ENCODE measurements at regions not wholly inside any gene's neighbourhood (a gene's known extent, or its start where the extent isn't known, plus 50 kb on each side); places are given as distances from the start of the nearest gene placed in this dataset.

DNA sequence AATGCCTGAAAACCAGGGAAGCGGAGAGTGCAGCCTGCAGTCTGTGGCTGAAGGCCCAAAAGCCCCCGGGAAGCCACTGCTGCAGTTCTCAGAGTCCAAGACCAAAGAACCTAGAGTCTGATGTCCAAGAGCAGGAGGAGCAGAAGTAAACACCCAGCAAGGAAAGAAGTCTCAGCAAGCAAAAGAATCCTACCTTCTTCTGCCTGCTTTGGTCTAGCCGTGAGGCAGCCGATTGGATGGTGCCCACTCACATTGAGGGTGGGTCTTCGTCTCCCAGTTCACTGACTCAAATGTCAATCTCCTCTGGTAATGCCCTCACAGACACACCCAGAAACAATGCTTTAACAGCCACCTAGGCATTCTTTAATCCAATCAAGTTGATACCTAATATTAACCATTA, 217.5 kb downstream of the PLA2G4A start:
- DNase-seq (ENCODE audit: low spot score in 2 of 2) = no peak
- intact Hi-C loops (cut with DNase I; ENCODE audit: low total_unique reads) = no loop called here
- H3K4me3 ChIP-seq (ENCODE audit: low read depth, poor library complexity, severe bottlenecking) = no peak overlapping the region
- no peak for TF ChIP-seq POLR2A (IDR thresholded peaks at IDR 0.05)
- TF ChIP-seq, protein P1, sequence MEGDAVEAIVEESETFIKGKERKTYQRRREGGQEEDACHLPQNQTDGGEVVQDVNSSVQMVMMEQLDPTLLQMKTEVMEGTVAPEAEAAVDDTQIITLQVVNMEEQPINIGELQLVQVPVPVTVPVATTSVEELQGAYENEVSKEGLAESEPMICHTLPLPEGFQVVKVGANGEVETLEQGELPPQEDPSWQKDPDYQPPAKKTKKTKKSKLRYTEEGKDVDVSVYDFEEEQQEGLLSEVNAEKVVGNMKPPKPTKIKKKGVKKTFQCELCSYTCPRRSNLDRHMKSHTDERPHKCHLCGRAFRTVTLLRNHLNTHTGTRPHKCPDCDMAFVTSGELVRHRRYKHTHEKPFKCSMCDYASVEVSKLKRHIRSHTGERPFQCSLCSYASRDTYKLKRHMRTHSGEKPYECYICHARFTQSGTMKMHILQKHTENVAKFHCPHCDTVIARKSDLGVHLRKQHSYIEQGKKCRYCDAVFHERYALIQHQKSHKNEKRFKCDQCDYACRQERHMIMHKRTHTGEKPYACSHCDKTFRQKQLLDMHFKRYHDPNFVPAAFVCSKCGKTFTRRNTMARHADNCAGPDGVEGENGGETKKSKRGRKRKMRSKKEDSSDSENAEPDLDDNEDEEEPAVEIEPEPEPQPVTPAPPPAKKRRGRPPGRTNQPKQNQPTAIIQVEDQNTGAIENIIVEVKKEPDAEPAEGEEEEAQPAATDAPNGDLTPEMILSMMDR (IDR thresholded peaks at IDR 0.05) = no peak
- 90 to 94% methylated on average over 5 of the region's 5 CpGs for WGBS, 2 donors

DNA sequence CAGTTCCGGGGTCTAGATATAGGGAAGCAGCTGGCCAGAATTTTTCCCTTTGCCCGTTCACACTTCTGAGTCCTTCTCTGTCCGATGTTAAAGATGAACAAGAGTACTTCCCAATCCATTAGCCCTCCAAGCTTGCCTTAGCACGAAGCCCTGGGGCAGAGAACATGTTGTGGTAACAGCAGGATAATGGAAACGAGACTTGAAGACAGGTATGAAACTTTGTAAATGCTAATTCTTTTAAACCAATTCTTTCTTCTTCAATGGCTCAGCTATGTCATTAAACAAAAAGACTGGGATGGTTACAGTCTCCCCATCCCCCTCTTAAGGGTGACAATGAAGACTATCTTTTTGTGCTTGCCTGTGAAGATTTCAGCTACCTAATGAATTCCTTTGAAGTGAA, 218.5 kb downstream of the PLA2G4A start:
- TF ChIP-seq POLR2A (IDR thresholded peaks at IDR 0.05) = no peak
- TF ChIP-seq, protein P1 (IDR thresholded peaks at IDR 0.05) = no peak
- no peak for DNase-seq (ENCODE audit: low spot score in 2 of 2)
- peak overlapping the region; percentile 5 for H3K4me3 ChIP-seq (ENCODE audit: low read depth, poor library complexity, severe bottlenecking)
- 64 to 73% methylated on average over 5 of the region's 5 CpGs for WGBS, 2 donors
- intact Hi-C loops (cut with DNase I; ENCODE audit: low total_unique reads) = no loop called here

DNA sequence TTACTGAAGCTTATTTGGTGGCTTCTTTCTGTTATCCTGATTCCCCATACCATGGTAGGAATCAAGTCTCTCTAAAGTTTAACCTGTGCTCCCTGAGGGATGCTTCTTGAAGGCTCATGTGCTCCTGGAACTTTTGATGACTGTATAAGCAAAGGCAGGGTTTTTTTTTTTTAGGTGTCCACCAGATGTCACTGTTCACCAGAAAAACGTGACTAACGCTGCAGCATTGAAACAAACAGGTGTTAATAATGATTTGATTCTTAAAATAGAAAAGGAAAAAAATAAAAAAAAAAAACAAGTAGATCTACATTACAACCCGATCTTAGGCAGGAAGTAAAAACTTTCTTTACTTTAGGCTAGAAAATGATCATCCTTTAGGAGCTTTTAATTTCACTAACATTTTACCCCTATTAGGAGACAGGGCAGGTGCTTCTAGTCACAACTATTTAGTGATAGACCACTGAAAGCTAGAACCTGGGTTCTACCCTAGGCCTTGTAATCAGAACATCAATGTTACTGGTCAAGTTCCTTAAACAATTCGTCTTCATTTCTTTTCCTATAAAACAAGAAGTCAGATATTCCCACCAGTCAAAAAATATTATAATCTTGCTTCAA, 223.0 kb downstream of the PLA2G4A start:
- no peak for DNase-seq (ENCODE audit: low spot score in 2 of 2)
- TF ChIP-seq, protein P1 (IDR thresholded peaks at IDR 0.05) = no peak
- TF ChIP-seq POLR2A (IDR thresholded peaks at IDR 0.05) = no peak
- 9 to 16% methylated on average over 4 of the region's 4 CpGs for WGBS, 2 donors
- intact Hi-C loops (cut with DNase I; ENCODE audit: low total_unique reads) = no loop called here
- no peak overlapping the region for H3K4me3 ChIP-seq (ENCODE audit: low read depth, poor library complexity, severe bottlenecking)

DNA sequence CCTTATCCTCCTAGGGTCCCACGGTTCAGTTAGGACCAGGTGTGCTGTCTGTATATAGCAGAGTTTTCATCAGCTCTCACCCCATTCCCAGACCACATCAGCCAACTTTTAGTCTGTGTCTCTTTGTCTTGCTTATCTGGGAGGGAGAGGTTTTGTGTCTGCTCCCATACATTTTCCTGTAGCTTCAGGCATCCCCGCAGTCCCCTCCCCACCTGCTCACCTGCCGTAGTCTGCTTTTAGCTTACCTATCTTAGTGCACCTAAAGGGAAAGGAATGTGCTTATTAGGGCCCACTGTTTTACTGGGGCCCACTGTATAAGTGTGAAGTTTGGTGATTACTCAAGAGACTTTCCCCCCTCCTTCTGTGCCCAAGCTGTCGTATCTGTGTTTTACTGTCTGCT, 225.1 kb downstream of the PLA2G4A start:
- intact Hi-C loops (cut with DNase I; ENCODE audit: low total_unique reads) = no loop called here
- H3K4me3 ChIP-seq (ENCODE audit: low read depth, poor library complexity, severe bottlenecking) = no peak overlapping the region
- TF ChIP-seq POLR2A (IDR thresholded peaks at IDR 0.05) = no peak
- TF ChIP-seq, protein P1 (IDR thresholded peaks at IDR 0.05) = no peak
- DNase-seq (ENCODE audit: low spot score in 2 of 2) = no peak
- WGBS, 2 donors = 66 to 68% methylated on average over 4 of the region's 4 CpGs

DNA sequence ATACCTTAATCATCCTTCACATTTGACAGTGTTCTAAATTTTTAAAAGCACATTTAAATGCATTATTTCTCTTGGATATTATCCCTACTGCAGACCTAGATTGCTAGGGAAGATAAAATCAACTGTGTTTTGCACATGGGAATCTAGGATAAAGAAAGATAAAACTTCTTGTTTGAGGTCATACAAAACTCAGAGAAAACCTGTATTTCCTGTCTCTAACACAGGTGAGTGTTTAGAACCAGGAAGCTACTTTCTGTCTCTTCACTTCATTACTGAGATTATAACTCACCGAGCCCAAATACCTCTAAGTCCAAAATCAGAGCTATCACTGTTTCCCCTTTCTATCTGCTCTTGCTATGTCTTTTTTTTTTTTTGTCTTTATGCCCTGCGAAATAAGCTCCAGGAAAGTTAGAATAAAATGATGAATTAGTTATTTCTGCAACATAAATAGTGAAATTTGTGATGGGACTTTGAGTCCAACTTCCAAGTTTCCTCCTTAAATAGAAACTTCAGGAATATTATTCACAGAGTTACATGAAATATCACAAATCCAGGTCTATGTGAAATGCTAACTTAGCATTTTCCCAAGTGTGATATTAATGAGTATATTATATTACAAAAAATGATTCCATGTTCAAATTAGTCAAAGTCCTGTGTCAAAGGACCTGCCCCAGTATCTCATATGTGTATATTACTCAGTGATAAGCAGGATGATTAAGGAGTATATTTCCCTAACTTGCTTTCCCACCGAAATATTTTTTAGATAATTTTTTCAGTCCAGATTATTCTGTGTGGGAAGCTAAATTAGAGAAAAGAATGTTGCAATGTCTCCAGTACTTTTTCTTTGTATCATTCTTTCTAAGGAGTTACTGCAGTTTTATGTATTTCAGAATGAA, 226.4 kb downstream of the PLA2G4A start:
- no peak for TF ChIP-seq POLR2A (IDR thresholded peaks at IDR 0.05)
- 52 to 56% methylated on average over 3 of the region's 3 CpGs for WGBS, 2 donors
- intact Hi-C loops (cut with DNase I; ENCODE audit: low total_unique reads) = no loop called here
- no peak overlapping the region for H3K4me3 ChIP-seq (ENCODE audit: low read depth, poor library complexity, severe bottlenecking)
- no peak for DNase-seq (ENCODE audit: low spot score in 2 of 2)

DNA sequence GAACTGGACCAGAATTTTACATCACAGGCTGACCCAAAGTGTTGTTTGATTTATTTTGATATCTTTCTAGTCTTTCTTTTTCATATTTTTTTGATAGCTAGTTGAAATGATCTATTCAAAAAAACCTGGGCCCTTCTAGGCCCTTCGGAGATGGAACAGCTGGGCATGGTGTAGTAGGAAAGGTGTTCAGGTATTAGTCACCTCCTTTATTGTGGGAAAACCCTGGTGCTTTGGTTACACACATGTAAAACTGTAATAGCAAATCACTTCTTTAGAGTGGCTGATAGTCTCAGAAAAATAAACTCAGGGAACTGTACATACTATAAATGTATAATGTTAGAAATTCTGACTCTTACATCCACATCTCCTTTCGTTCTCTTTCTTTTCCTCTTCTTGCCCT, 234.5 kb downstream of the PLA2G4A start:
- WGBS, 2 donors = 85 to 87% methylated on average over 2 of the region's 2 CpGs
- no peak overlapping the region for H3K4me3 ChIP-seq (ENCODE audit: low read depth, poor library complexity, severe bottlenecking)
- no peak for DNase-seq (ENCODE audit: low spot score in 2 of 2)
- TF ChIP-seq, protein P1 (IDR thresholded peaks at IDR 0.05) = no peak
- TF ChIP-seq POLR2A (IDR thresholded peaks at IDR 0.05) = no peak
- intact Hi-C loops (cut with DNase I; ENCODE audit: low total_unique reads) = no loop called here
